Smooth muscle cell (in vitro differentiated cells): ENCODE measurements at regions not wholly inside any gene's neighbourhood (a gene's known extent, or its start where the extent isn't known, plus 50 kb on each side); places are given as distances from the start of the nearest gene placed in this dataset.
"Not testable (repeated sequence)": the region's sequence is repeated elsewhere in the genome, so short reads cannot be mapped to it uniquely, and the experiment has no call there.

Experiments used
- DNase-seq: peaks from one replicate; lab custom pipeline; 2025; ENCODE audit not compliant: unreplicated experiment; lab: John Stamatoyannopoulos, UW
- H2AFZ ChIP-seq: fragments of 200-600 bp; sonication (generic); 2 replicates; pipeline ENCODE4 v1.6.0; 2016; ENCODE audit warnings: antibody characterized with exemption, low read depth, mild to moderate bottlenecking
- H3F3A ChIP-seq: fragments of 200-600 bp; sonication (generic); 2 replicates; pipeline ENCODE4 v1.6.0; 2017; ENCODE audit warnings: antibody characterized with exemption, low read depth
- H3K27ac ChIP-seq: fragments of 200-600 bp; sonication (generic); 2 replicates; pipeline ENCODE4 v1.5.1; 2016; ENCODE audit warnings: low read depth, mild to moderate bottlenecking
- H3K27me3 ChIP-seq: fragments of 200-600 bp; sonication (generic); 2 replicates; pipeline ENCODE4 v1.6.1; 2016; ENCODE audit warnings: low read depth, mild to moderate bottlenecking
- H3K36me3 ChIP-seq: fragments of 200-600 bp; sonication (generic); 2 replicates; pipeline ENCODE4 v1.5.1; 2016; ENCODE audit warnings: low read depth
- H3K4me1 ChIP-seq: fragments of 200-600 bp; sonication (generic); 2 replicates; pipeline ENCODE4 v1.5.1; 2016; ENCODE audit warnings: low read depth
- H3K4me2 ChIP-seq: fragments of 200-600 bp; sonication (generic); 2 replicates; pipeline ENCODE4 v1.6.0; 2016; ENCODE audit warnings: mild to moderate bottlenecking
- H3K4me3 ChIP-seq: fragments of 200-600 bp; sonication (generic); 2 replicates; pipeline ENCODE4 v1.5.1; 2016; ENCODE audit warnings: mild to moderate bottlenecking
- H3K79me2 ChIP-seq: fragments of 200-600 bp; sonication (generic); 2 replicates; pipeline ENCODE4 v1.6.0; 2016; ENCODE audit warnings: low read depth, mild to moderate bottlenecking
- H3K9ac ChIP-seq: fragments of 200-600 bp; sonication (generic); 2 replicates; pipeline ENCODE4 v1.6.0; 2016; ENCODE audit warnings: low read depth
- H3K9me3 ChIP-seq: fragments of 200-600 bp; sonication (generic); replicated peaks from 2 replicates; pipeline ENCODE4 v1.5.1; 2016; ENCODE audit warnings: low read depth
- H4K20me1 ChIP-seq: fragments of 200-600 bp; sonication (generic); 2 replicates; pipeline ENCODE4 v1.6.0; 2016; ENCODE audit warnings: low read depth
- WGBS: methylation state at CpG from one replicate; pipeline ENCODE4 v1.1.7; 2016; ENCODE audit warnings: low lambda C conversion rate; 5-methylcytosine and 5-hydroxymethylcytosine counted together
- TF ChIP-seq, protein P1 (sequence below): fragments of 200-600 bp; sonication (generic); IDR thresholded peaks from 2 replicates; pipeline ENCODE4 v1.5.1; 2017; ENCODE audit warnings: borderline replicate concordance, mild to moderate bottlenecking, antibody characterized with exemption; ENCODE audit not compliant: insufficient read depth, poor library complexity, severe bottlenecking

DNA sequence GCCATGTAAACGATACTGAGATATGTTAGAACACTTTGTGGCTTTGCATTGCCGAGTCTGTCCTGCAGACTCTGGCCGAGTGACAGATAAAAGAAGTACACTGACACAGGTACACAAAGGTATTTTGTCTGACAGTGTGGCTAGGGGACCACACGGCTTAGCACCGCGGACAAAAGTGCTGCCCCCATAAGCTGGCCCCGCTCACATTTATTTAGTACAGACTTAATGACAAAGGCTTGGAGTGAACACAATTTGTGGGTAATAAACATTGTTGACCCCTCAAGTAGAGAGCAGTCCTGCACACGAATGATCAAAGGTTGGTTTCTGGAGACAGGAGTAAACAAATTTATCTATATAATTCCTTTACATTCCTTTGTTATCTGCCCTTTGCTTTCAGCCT is 976.8 kb downstream of the TRAM1L1 start:
- TF ChIP-seq, protein P1, sequence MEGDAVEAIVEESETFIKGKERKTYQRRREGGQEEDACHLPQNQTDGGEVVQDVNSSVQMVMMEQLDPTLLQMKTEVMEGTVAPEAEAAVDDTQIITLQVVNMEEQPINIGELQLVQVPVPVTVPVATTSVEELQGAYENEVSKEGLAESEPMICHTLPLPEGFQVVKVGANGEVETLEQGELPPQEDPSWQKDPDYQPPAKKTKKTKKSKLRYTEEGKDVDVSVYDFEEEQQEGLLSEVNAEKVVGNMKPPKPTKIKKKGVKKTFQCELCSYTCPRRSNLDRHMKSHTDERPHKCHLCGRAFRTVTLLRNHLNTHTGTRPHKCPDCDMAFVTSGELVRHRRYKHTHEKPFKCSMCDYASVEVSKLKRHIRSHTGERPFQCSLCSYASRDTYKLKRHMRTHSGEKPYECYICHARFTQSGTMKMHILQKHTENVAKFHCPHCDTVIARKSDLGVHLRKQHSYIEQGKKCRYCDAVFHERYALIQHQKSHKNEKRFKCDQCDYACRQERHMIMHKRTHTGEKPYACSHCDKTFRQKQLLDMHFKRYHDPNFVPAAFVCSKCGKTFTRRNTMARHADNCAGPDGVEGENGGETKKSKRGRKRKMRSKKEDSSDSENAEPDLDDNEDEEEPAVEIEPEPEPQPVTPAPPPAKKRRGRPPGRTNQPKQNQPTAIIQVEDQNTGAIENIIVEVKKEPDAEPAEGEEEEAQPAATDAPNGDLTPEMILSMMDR: no peak
- no peaks in the 10 kb centered on the region for H3K36me3 ChIP-seq
- H3K4me1 ChIP-seq: no peaks in the 10 kb centered on the region
- no peak overlapping the region for H3K27ac ChIP-seq
- H3K9ac ChIP-seq: no peak overlapping the region
- H3F3A ChIP-seq: no peaks in the 10 kb centered on the region
- no peak for DNase-seq
- no peaks in the 10 kb centered on the region for H3K9me3 ChIP-seq
- H3K79me2 ChIP-seq: no peaks in the 10 kb centered on the region
- no peaks in the 10 kb centered on the region for H4K20me1 ChIP-seq
- H3K4me2 ChIP-seq: no peak overlapping the region
- H3K27me3 ChIP-seq: no peaks in the 10 kb centered on the region
- 85% methylated on average over 8 of the region's 8 CpGs for WGBS
- peak overlapping the region; percentile 10 for H3K4me3 ChIP-seq
- no peak overlapping the region for H2AFZ ChIP-seq

- WGBS: 71% methylated on average over 1 of the region's 1 CpG
- Histone ChIP-seq H2AFZ (no peak overlapping the region), H3K4me1 (no peaks in the 10 kb centered on the region), H3K9me3 (peaks cover 5% of the 10 kb centered on the region), H3K79me2 (no peaks in the 10 kb centered on the region), H4K20me1 (no peaks in the 10 kb centered on the region), H3K36me3 (no peaks in the 10 kb centered on the region), H3K27me3 (no peaks in the 10 kb centered on the region), H3K4me2 (no peak overlapping the region), H3F3A (no peaks in the 10 kb centered on the region), H3K9ac (no peak overlapping the region), H3K4me3 (no peak overlapping the region), H3K27ac (no peak overlapping the region)
- TF ChIP-seq, protein P1: no peak
- DNase-seq: no peak
Measured at GRCh38 chr4:116101321-116101720, 984.1 kb downstream of the TRAM1L1 start.

DNA sequence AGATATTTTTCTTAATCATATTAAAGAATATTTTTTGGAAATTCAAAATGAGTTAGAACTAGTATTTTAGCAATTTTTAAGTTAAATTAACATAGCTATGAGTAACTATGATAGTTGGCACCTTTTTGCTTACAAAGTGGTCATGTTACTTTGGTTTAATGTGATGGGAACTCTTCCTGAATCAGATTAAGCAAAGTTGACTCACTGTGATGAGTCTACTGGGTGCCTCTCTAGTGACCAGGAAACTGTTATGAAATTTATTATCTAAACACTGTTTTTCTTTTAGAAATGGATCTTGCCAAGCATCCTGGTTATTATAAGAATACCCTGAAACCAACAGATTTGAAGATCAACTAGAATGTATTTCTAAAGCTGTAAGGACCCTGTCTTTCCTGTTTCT is 985.8 kb downstream of the TRAM1L1 start:
- H3K27me3 ChIP-seq: no peaks in the 10 kb centered on the region

DNA sequence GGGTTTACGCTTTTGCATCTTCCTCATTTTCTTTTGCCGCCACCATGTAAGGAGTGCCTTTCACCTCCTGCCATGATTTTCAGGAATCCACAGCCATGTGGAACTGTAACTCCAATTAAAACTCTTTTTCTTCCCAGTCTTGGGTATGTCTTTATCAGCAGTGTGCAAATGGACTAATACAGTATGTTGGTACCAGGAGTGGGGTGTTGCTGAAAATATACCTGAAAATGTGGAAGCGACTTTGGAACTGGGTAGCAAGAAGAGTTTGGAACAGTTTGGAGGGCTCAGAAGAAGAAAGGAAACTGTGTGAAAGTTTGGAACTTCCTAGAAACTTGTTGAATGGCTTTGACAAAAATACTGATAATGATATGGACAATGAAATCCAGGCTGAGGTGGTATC is 983.9 kb upstream of the NDST4 start:
- H3F3A ChIP-seq, H2AFZ ChIP-seq, H3K4me3 ChIP-seq, H3K27ac ChIP-seq, H3K4me2 ChIP-seq, H3K79me2 ChIP-seq, DNase-seq, H3K27me3 ChIP-seq, H3K4me1 ChIP-seq, H4K20me1 ChIP-seq, H3K36me3 ChIP-seq, H3K9ac ChIP-seq, H3K9me3 ChIP-seq: not testable (repeated sequence)
- WGBS: 95% methylated on average over 3 of the region's 3 CpGs

More for the DNA sequence above, 985.8 kb downstream of the TRAM1L1 start:
- Histone ChIP-seq H3K9ac (no peak overlapping the region), H3K4me1 (no peaks in the 10 kb centered on the region), H3K4me2 (no peak overlapping the region), H3K36me3 (no peaks in the 10 kb centered on the region), H2AFZ (no peak overlapping the region), H3K79me2 (no peaks in the 10 kb centered on the region), H3K9me3 (peaks cover 5% of the 10 kb centered on the region), H4K20me1 (no peaks in the 10 kb centered on the region), H3K27ac (no peak overlapping the region), H3K4me3 (no peak overlapping the region), H3F3A (no peaks in the 10 kb centered on the region)
- no peak for DNase-seq
- TF ChIP-seq, protein P1: no peak
